Lower lobe of right lung (tissue), 2 donors: ENCODE measurements at regions not wholly inside any gene's neighbourhood (a gene's known extent, or its start where the extent isn't known, plus 50 kb on each side); places are given as distances from the start of the nearest gene placed in this dataset.
A peak's percentile ranks its signal among the peaks of the same experiment; 100 is the strongest.
"Not testable (repeated sequence)": the region's sequence is repeated elsewhere in the genome, so short reads cannot be mapped to it uniquely, and the experiment has no call there.

Experiments used
- ATAC-seq, 2 donors: fragments of 200-7000 bp; cut with Tn5 transposase; one replicate each; pipeline ENCODE4 v1.9.1; 2020 to 2022; ENCODE audit warnings: mild to moderate bottlenecking in 2 of 2, moderate library complexity in 2 of 2
- DNase-seq: peaks from one replicate; pipeline ENCODE4 v3.0.0-alpha.2; 2020
- H3K27ac ChIP-seq: fragments of 200-600 bp; one replicate; pipeline ENCODE4 v1.8.0; 2022
- H3K27me3 ChIP-seq: fragments of 200-600 bp; one replicate; pipeline ENCODE4 v1.8.0; 2022; ENCODE audit warnings: low read depth
- H3K36me3 ChIP-seq: fragments of 200-600 bp; one replicate; pipeline ENCODE4 v1.8.0; 2022; ENCODE audit warnings: mild to moderate bottlenecking
- H3K4me1 ChIP-seq: fragments of 200-600 bp; one replicate; pipeline ENCODE4 v1.8.0; 2022
- H3K4me3 ChIP-seq: fragments of 200-600 bp; one replicate; pipeline ENCODE4 v1.8.0; 2022; ENCODE audit warnings: mild to moderate bottlenecking
- H3K9me3 ChIP-seq: fragments of 200-600 bp; one replicate; pipeline ENCODE4 v1.8.0; 2022
- intact Hi-C: fragments of 100-400 bp; cut with DNase I; formaldehyde crosslinking; loops from one replicate; pipeline ENCODE4 v1.11.0; 2022
- TF ChIP-seq, protein P1 (sequence below): fragments of 200-600 bp; IDR thresholded peaks from one replicate; pipeline ENCODE4 v1.8.0; 2022; ENCODE audit warnings: antibody characterized with exemption, mild to moderate bottlenecking
- donor health status: DM: no; HTN: yes; CAD: no; lungs with severe emphysema.

DNA sequence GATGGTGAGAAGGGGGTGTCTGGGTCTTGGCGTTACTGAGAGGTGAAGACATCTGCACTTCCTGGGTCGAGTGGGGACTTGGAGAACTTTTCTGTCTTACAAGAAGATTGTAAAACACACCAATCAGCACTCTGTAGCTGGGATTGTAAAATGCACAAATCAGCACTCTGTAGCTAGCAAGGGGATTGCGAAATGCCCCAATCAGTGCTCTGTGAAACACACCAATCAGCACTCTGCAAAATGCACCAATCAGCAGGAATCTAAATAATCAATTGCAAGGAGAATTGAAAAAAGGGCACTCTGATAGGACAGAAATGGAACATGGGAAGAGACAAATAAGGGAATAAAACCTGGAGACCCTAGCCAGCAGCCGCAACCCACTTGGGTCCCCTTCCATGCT, 376.1 kb upstream of the SFSWAP start:
- ATAC-seq (no peak), DNase-seq (no peak)
- Histone ChIP-seq H3K27me3 (no peaks in the 10 kb centered on the region), H3K4me1 (no peaks in the 10 kb centered on the region), H3K36me3 (no peaks in the 10 kb centered on the region), H3K9me3 (no peaks in the 10 kb centered on the region), H3K27ac (no peak overlapping the region), H3K4me3 (no peak overlapping the region)
- intact Hi-C loops, result no loop called here
- TF ChIP-seq, protein P1, sequence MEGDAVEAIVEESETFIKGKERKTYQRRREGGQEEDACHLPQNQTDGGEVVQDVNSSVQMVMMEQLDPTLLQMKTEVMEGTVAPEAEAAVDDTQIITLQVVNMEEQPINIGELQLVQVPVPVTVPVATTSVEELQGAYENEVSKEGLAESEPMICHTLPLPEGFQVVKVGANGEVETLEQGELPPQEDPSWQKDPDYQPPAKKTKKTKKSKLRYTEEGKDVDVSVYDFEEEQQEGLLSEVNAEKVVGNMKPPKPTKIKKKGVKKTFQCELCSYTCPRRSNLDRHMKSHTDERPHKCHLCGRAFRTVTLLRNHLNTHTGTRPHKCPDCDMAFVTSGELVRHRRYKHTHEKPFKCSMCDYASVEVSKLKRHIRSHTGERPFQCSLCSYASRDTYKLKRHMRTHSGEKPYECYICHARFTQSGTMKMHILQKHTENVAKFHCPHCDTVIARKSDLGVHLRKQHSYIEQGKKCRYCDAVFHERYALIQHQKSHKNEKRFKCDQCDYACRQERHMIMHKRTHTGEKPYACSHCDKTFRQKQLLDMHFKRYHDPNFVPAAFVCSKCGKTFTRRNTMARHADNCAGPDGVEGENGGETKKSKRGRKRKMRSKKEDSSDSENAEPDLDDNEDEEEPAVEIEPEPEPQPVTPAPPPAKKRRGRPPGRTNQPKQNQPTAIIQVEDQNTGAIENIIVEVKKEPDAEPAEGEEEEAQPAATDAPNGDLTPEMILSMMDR, result no peak

DNA sequence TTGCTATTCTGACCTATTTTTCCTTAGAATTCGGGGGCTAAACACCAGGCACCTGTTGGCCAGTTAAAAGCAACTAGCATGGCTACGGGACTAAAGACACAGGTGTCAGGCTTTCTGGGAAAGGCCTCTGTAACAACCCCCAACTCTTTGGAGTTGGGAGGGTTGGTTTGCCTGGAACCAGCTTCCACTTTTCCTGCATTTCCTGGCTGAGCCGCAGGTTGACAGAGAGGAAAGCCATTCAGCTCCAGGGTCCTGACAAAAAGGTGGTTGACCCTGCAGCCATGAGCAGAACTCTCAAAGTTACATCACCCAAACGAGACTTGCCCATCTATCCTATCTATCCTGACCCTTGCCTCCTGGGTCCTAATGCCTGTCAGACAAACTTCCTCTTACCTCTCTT, 375.4 kb upstream of the SFSWAP start:
- DNase-seq (no peak), ATAC-seq (no peak)
- TF ChIP-seq, protein P1, result no peak
- no peaks in the 10 kb centered on the region for H3K36me3 ChIP-seq
- no peaks in the 10 kb centered on the region for H3K27me3 ChIP-seq
- no peaks in the 10 kb centered on the region for H3K4me1 ChIP-seq
- no peaks in the 10 kb centered on the region for H3K9me3 ChIP-seq
- H3K4me3 ChIP-seq, result no peak overlapping the region
- intact Hi-C loops, result no loop called here
- no peak overlapping the region for H3K27ac ChIP-seq

DNA sequence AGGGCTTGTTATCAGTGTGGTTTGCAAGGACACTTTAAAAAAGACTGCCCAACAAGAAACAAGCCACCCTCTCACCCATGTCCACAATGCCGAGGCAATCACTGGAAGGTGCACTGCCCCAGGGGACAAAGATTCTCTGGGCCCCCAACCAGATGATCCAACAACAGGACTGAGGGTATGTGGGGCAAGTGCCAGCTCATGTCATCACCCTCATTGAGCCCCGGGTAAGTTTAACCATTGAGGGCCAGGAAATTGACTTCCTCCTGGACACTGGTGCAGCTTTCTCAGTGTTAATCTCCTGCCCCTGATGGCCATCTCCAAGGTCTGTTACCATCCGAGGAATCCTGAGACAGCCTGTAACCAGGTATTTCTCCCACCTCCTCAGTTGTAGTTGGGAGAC, 373.0 kb upstream of the SFSWAP start:
- H3K9me3 ChIP-seq, H3K36me3 ChIP-seq, ATAC-seq, H3K4me1 ChIP-seq, H3K27me3 ChIP-seq, H3K27ac ChIP-seq, H3K4me3 ChIP-seq, intact Hi-C loops, DNase-seq: not testable (repeated sequence)

DNA sequence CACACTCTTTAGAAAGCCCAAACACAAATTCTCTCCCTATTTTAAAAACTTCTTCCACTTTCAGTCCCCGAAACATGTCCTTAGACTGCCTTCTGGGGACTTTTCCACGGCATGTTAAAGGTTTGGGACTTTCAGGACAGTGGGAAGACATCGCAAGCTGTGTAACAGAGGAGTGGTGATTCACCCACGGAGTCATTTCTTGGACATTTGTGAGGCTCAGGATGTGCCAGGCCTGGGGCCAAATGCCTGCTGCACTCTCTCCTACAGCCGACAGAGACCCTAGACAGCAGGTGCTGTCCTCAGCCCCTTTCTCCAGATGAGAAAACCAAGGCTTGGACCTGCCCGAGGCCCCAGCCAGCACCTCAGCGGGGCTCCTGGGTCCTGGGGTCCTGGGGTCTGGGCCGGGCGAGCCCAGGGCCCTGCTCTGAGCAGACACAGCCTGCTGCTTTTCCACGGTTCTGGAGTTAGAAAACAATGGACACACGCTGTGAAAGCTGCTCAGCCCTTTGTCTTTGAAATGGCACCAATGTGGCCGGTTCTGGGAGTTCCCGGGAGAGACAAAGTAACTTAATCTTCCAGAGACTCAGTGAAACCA, 370.2 kb upstream of the SFSWAP start:
- H3K27me3 ChIP-seq, result peaks cover 5% of the 10 kb centered on the region
- ATAC-seq (no peak), DNase-seq (no peak)
- intact Hi-C loops, result no loop called here
- H3K36me3 ChIP-seq, result no peaks in the 10 kb centered on the region
- H3K9me3 ChIP-seq, result no peaks in the 10 kb centered on the region
- no peak overlapping the region for H3K27ac ChIP-seq
- TF ChIP-seq, protein P1, result no peak
- no peaks in the 10 kb centered on the region for H3K4me1 ChIP-seq
- no peak overlapping the region for H3K4me3 ChIP-seq

DNA sequence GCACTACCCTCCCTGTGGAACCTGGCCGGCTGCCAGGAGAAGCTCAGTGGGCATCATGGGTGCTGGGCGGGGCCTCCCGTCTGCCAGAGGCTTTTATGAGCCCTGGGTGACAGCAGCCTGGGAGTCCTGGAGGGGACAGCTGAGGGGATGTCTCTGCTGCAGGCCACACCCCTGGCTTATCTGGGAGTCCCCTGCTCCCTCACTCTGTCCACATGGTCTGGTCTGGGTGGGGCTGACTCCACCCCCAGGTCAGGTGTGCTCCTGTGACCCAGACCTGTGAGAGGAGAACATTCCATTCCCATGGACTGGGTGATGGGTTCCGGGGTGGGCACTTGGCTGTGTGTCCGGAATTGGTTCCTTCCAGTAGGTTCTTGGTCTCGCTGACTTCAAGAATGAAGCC, 369.3 kb upstream of the SFSWAP start:
- DNase-seq, H3K27ac ChIP-seq, H3K27me3 ChIP-seq, H3K9me3 ChIP-seq, H3K4me3 ChIP-seq, H3K36me3 ChIP-seq, intact Hi-C loops, H3K4me1 ChIP-seq: not testable (repeated sequence)
- peak in 1 of 2 donors; percentile 57 for ATAC-seq

DNA sequence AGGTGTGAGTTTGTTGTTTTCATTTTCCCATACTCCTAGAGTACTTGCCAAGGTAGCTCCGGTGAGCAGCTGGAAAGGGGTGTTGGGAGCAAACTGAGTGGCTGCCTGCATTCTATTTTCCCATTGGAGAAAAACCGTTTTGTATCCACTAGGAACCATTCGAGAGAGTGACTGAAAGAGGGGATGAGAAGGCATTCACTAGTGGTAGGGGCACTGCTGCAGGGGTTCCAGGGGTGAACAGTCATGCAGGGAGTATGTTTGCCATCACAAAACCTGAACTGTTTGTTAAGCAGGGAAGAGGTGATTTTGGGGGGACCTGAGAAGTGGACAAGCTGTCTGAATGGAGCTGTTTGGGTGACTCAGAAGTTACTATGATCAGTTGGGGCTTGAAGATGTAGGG, 367.5 kb upstream of the SFSWAP start:
- H3K27ac ChIP-seq, DNase-seq, ATAC-seq, H3K4me3 ChIP-seq, H3K4me1 ChIP-seq, H3K9me3 ChIP-seq, H3K36me3 ChIP-seq, intact Hi-C loops: not testable (repeated sequence)
- peaks cover 19% of the 10 kb centered on the region for H3K27me3 ChIP-seq

DNA sequence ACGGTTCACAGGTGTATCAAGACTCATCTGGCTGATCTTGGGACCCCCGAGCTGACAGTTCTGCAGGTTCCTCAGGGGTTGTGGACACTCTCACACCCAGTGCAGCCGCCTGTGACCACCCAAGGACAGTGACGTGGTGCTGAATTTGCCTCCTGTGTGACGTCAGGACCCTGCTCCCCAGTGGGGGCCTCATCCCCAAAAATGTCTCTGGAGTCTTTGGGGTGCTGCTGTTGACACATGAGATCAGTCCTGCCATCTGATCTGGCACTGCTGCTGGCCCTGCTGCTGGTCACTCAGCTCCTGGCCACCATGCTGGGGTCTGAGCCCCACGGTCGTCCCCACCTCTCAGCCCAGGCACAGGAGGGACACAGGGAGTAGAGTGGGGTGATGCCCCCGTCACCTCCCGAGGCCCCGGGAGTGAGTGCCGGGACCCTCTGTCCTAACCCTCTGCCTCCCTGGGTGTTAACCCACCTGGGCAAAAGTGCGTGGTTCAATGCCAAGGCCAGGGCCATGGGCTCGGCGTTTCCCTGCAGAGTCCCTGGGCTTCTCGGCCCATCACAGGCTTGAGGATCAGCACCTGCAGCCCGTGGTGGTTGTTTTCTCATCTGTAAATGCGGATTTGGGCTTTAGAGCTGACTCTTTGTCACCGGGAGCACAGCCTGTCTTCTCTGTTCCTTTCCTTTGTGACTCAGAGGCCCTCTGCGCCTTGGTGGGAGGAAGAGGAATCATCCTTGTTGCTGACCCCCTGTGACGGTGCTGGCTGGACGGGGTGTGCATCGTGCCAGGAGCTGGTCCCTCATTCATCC, 366.0 kb upstream of the SFSWAP start:
- H3K4me1 ChIP-seq, intact Hi-C loops, H3K27ac ChIP-seq, H3K36me3 ChIP-seq, DNase-seq, H3K4me3 ChIP-seq, H3K9me3 ChIP-seq: not testable (repeated sequence)
- H3K27me3 ChIP-seq, result peaks cover 19% of the 10 kb centered on the region
- ATAC-seq, result peak in 1 of 2 donors; percentile 10
